ENCODE measurements at regions not wholly inside any gene's neighbourhood (a gene's known extent, or its start where the extent isn't known, plus 50 kb on each side); places are given as distances from the start of the nearest gene placed in this dataset.

DNA sequence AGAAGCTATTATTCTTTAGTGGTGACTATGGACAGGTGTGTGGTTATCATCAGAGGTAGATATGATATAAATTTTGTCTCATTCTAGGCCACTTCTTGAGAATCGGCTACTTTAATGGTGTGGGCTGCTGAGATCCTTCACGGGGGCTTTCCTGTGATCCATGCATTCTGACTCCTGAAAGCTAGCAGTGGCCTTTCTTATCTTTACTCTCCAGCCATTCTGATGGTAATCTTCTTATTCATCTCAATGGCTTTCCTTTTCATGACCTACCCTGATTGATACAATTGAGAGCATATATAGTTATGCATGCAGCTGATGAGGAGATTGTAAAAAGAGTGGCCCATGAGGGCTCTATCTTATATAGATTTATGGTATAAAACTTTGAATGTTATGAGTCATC lies 78.3 kb upstream of the ZPLD1 start:
- TF ChIP-seq, protein P1, sequence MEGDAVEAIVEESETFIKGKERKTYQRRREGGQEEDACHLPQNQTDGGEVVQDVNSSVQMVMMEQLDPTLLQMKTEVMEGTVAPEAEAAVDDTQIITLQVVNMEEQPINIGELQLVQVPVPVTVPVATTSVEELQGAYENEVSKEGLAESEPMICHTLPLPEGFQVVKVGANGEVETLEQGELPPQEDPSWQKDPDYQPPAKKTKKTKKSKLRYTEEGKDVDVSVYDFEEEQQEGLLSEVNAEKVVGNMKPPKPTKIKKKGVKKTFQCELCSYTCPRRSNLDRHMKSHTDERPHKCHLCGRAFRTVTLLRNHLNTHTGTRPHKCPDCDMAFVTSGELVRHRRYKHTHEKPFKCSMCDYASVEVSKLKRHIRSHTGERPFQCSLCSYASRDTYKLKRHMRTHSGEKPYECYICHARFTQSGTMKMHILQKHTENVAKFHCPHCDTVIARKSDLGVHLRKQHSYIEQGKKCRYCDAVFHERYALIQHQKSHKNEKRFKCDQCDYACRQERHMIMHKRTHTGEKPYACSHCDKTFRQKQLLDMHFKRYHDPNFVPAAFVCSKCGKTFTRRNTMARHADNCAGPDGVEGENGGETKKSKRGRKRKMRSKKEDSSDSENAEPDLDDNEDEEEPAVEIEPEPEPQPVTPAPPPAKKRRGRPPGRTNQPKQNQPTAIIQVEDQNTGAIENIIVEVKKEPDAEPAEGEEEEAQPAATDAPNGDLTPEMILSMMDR (conservative IDR thresholded peaks at IDR 0.05 in 1 of 2, IDR thresholded peaks at IDR 0.05 in 1 of 2; ENCODE audit: low read depth in 1 of 2, low read length in 2 of 2): no peak
- TF ChIP-seq EZH2 (IDR thresholded peaks at IDR 0.05; ENCODE audit: low read length, missing control alignments): no peak

Data from fibroblast of lung (primary cell).